ENCODE measurements at regions not wholly inside any gene's neighbourhood (a gene's known extent, or its start where the extent isn't known, plus 50 kb on each side); places are given as distances from the start of the nearest gene placed in this dataset.

DNA sequence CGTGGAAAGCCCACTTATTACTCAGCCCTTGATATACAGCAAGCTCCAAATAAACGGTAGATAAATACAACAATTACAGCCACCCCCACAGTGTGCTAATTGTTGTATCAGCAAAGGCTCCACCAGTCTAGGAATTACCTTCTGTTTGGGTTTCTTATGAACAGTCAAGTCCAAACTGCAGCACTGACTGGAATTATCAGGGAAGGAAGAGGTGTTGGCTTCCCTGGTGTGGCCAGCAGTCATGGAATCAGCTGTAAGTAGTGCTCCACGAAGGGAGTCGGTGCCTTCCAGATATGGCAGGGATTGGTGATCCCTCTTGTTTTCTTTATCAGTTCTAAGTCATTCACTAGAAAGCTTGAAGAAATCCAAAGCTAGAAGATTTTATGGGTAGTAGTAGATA lies 209.1 kb downstream of the SNX19 start:
- H3K9me3 ChIP-seq (ENCODE audit: control insufficient read depth, low read length): peaks cover 3% of the 10 kb centered on the region
- no peak overlapping the region for H3K9ac ChIP-seq (ENCODE audit: low read length)
- H3K36me3 ChIP-seq (ENCODE audit: control insufficient read depth, insufficient read depth, low read length, severe bottlenecking): no peaks in the 10 kb centered on the region
- no peak overlapping the region for H3K4me3 ChIP-seq (ENCODE audit: low read length)
- no peaks in the 10 kb centered on the region for H3K27me3 ChIP-seq (replicated peaks; ENCODE audit: control insufficient read depth, insufficient read depth, low read length)
- no peak for DNase-seq (ENCODE audit: low read depth)
- peaks cover 6% of the 10 kb centered on the region for H3K4me1 ChIP-seq (ENCODE audit: control insufficient read depth, insufficient read depth, low read length)

DNA sequence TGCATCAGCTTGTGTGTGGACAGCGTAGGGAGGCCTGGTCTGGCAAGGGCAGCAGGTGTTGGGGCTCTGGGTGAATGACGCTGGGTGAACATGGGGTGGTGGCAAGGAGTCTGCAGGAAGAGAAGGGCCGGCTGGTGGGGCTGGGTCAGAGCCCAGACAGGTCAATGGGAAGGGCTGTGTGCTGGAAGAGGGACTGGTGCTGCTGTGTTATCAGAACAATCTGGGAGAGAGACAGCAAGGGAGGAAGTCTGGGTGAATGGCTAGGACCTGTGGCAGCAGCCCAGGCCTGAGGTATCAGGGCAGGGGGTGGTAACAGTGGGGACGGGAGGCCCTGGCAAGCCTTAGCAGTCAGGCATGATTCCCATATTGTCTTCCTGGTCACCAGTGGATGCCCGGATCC lies 206.7 kb downstream of the SNX19 start:
- Histone ChIP-seq H3K9ac (ENCODE audit: low read length) (no peak overlapping the region), H3K4me1 (ENCODE audit: control insufficient read depth, insufficient read depth, low read length) (peaks cover 6% of the 10 kb centered on the region), H3K9me3 (ENCODE audit: control insufficient read depth, low read length) (peaks cover 3% of the 10 kb centered on the region), H3K36me3 (ENCODE audit: control insufficient read depth, insufficient read depth, low read length, severe bottlenecking) (no peaks in the 10 kb centered on the region), H3K27me3 (replicated peaks; ENCODE audit: control insufficient read depth, insufficient read depth, low read length) (no peaks in the 10 kb centered on the region), H3K4me3 (ENCODE audit: low read length) (no peak overlapping the region)
- no peak for DNase-seq (ENCODE audit: low read depth)

DNA sequence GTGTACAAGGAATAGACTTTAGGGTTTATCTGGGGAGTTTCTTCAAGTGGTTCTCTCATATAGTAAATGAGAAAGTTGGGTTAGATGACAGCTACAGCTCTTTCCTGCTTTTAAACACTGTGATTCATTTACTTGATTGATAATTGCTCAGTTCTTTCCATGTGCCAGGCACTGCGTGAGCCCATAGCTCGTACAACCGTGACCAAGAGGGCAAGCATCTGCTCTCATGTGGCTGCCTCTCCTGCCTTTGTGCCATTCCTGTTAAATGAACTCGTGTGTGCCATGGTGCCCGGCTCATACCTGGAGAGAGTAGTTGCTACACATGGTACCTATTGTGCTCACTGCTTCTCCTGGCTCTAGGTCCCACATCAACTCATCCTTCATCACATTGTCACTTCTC lies 206.3 kb downstream of the SNX19 start:
- no peaks in the 10 kb centered on the region for H3K27me3 ChIP-seq (replicated peaks; ENCODE audit: control insufficient read depth, insufficient read depth, low read length)
- DNase-seq (ENCODE audit: low read depth): no peak
- H3K36me3 ChIP-seq (ENCODE audit: control insufficient read depth, insufficient read depth, low read length, severe bottlenecking): no peaks in the 10 kb centered on the region
- no peak overlapping the region for H3K9ac ChIP-seq (ENCODE audit: low read length)
- no peak overlapping the region for H3K4me3 ChIP-seq (ENCODE audit: low read length)
- H3K4me1 ChIP-seq (ENCODE audit: control insufficient read depth, insufficient read depth, low read length): peaks cover 6% of the 10 kb centered on the region
- peaks cover 3% of the 10 kb centered on the region for H3K9me3 ChIP-seq (ENCODE audit: control insufficient read depth, low read length)

DNA sequence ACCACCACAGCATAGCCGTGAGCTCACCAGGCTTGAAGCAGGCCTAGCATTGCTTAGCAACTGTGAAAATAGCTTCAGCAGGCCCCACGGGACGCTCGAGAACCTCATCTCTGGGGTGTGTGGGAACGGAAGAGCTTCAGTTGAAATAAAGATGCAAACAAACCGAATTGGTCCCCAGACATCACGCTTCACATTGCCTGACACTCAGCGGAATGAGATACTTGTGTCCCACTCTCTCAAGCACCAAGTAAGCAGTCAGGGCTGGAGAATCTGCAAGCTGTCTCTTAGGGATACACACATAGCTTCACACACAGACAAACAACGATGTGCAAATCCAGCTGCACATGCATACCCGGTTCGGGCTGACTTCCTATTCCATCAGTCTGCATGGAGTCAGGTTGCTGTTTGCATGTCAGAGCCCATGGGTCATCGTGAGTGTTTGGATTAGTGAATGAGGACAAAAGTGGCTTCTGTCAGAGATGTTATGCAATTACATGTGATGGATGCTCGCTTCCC lies 205.7 kb downstream of the SNX19 start:
- Histone ChIP-seq H3K9ac (ENCODE audit: low read length) (no peak overlapping the region), H3K9me3 (ENCODE audit: control insufficient read depth, low read length) (peaks cover 3% of the 10 kb centered on the region), H3K4me1 (ENCODE audit: control insufficient read depth, insufficient read depth, low read length) (peaks cover 11% of the 10 kb centered on the region), H3K4me3 (ENCODE audit: low read length) (no peak overlapping the region), H3K27me3 (replicated peaks; ENCODE audit: control insufficient read depth, insufficient read depth, low read length) (no peaks in the 10 kb centered on the region), H3K36me3 (ENCODE audit: control insufficient read depth, insufficient read depth, low read length, severe bottlenecking) (no peaks in the 10 kb centered on the region)
- no peak for DNase-seq (ENCODE audit: low read depth)

DNA sequence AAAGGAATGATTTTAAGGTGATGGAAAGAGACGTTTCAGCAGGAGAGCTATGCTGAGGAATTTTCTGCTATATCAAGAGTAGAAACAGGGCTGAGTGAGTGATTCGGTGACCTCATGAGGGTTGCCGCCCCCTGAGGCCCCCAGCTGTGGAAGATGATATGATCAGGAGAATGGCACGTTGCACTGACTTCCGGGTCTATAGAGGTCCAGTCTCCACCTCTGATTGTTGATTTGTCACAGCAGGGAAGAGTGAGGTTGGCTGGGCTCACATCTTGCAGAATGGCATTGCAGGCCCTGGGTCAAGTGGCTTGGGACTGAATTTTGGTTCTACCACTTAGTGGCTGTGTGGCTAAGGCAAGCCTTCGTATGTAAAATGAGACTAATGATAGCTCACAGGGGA lies 205.1 kb downstream of the SNX19 start:
- H3K27me3 ChIP-seq (replicated peaks; ENCODE audit: control insufficient read depth, insufficient read depth, low read length): no peaks in the 10 kb centered on the region
- peaks cover 3% of the 10 kb centered on the region for H3K9me3 ChIP-seq (ENCODE audit: control insufficient read depth, low read length)
- no peak for DNase-seq (ENCODE audit: low read depth)

DNA sequence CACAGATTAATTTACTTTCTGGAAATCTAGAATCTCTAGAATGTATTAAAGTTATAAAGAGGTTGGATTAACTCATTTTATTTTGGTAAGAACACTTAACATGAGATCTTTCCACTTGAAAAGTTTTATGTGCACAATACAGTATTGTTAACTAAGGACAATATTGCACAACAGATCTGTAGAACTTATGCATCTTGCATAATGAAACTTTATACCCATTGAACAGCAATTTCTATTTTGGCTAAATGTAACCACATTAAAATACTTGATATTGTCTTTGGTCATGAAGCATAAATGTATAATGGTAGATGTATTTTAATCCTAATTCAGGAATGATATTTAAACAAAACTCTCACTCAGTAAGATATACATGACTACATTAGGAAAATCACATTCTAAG lies 203.8 kb downstream of the SNX19 start:
- peak; percentile 42 for DNase-seq (ENCODE audit: low read depth)
- Histone ChIP-seq H3K27me3 (replicated peaks; ENCODE audit: control insufficient read depth, insufficient read depth, low read length) (no peaks in the 10 kb centered on the region), H3K9ac (ENCODE audit: low read length) (no peak overlapping the region), H3K9me3 (ENCODE audit: control insufficient read depth, low read length) (peaks cover 3% of the 10 kb centered on the region), H3K4me1 (ENCODE audit: control insufficient read depth, insufficient read depth, low read length) (peaks cover 10% of the 10 kb centered on the region), H3K36me3 (ENCODE audit: control insufficient read depth, insufficient read depth, low read length, severe bottlenecking) (no peaks in the 10 kb centered on the region), H3K4me3 (ENCODE audit: low read length) (no peak overlapping the region)

More for the DNA sequence above, 205.1 kb downstream of the SNX19 start:
- no peak overlapping the region for H3K9ac ChIP-seq (ENCODE audit: low read length)
- H3K36me3 ChIP-seq (ENCODE audit: control insufficient read depth, insufficient read depth, low read length, severe bottlenecking): no peaks in the 10 kb centered on the region
- H3K4me3 ChIP-seq (ENCODE audit: low read length): no peak overlapping the region
- H3K4me1 ChIP-seq (ENCODE audit: control insufficient read depth, insufficient read depth, low read length): peaks cover 10% of the 10 kb centered on the region

DNA sequence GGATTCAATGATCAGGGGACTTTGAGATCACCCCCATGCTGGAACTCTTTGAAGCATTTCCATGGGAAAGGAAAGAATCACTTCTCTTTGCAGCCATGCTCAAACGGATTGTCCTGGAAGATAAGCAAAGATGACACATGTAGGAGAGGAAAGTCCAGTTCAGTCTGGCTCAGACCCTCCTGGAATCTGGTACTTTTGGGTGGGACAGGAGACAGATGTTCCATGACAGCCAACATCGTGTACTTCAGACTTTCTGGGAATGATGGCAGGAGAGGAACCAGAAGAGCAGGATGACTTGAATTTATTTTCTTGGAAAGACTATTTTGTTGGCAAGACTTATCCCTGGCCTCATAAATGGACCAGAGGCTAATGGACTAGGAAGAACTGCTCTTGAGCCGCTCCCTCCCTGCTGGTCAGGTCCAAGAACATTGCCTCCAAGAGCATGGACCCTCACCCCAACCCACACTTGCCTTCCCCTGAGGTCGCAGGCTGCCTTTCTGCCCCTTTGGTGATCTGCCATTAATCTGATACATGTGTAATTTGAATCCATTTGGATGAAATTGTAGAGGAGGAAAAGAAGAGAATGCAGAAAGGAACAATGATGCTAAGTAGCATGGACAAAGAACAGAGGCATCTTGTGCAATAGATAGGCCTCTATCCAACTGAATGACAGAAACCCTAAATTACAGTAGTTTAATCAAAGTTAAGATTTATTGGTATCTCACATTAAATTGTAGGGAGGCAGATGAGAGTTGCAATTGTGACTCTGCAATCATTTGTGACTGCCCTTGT lies 201.0 kb downstream of the SNX19 start:
- Histone ChIP-seq H3K27me3 (replicated peaks; ENCODE audit: control insufficient read depth, insufficient read depth, low read length) (no peaks in the 10 kb centered on the region), H3K4me1 (ENCODE audit: control insufficient read depth, insufficient read depth, low read length) (peaks cover 17% of the 10 kb centered on the region), H3K9me3 (ENCODE audit: control insufficient read depth, low read length) (no peaks in the 10 kb centered on the region), H3K9ac (ENCODE audit: low read length) (no peak overlapping the region), H3K4me3 (ENCODE audit: low read length) (no peak overlapping the region), H3K36me3 (ENCODE audit: control insufficient read depth, insufficient read depth, low read length, severe bottlenecking) (no peaks in the 10 kb centered on the region)
- peak; percentile 34 for DNase-seq (ENCODE audit: low read depth)

DNA sequence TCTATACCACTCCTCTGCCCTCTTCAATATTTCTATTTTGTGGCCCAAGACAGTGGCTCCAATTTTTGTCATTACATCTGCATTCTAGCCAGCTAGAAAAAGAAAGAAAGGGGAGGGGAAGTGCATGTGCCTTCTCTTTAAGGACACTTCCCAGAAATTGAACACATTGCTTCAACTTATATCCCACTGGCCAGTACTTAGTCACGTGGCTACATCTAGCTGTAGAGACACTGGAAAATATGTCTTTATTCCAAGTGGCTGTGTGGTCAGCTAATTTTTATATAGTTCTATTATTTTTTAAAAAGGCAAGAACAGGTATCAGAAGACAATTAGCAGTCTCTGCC lies 200.4 kb downstream of the SNX19 start:
- no peaks in the 10 kb centered on the region for H3K9me3 ChIP-seq (ENCODE audit: control insufficient read depth, low read length)
- H3K4me3 ChIP-seq (ENCODE audit: low read length): no peak overlapping the region
- DNase-seq (ENCODE audit: low read depth): no peak
- H3K4me1 ChIP-seq (ENCODE audit: control insufficient read depth, insufficient read depth, low read length): peaks cover 17% of the 10 kb centered on the region
- H3K27me3 ChIP-seq (replicated peaks; ENCODE audit: control insufficient read depth, insufficient read depth, low read length): no peaks in the 10 kb centered on the region
- H3K36me3 ChIP-seq (ENCODE audit: control insufficient read depth, insufficient read depth, low read length, severe bottlenecking): no peaks in the 10 kb centered on the region
- no peak overlapping the region for H3K9ac ChIP-seq (ENCODE audit: low read length)

DNA sequence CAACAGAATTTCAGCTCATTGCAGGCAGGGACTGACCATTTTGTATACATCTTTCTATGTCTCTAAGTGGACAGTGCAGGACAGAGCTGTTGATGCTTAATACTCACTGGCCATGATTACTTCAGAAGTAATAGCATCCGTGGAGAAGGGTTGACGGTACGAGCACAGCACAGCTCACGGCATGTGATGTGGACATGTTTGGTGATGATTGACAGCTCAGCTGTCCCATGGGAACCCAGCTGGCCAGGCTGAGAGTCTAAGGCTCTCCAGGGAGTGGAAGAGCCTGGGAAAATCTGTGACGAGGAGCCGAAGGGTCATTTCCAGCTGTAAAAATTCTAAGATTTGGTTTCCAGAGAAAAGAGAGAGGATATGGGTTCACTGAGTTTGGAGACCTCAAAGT lies 198.2 kb downstream of the SNX19 start:
- H3K36me3 ChIP-seq (ENCODE audit: control insufficient read depth, insufficient read depth, low read length, severe bottlenecking): no peaks in the 10 kb centered on the region
- H3K27me3 ChIP-seq (replicated peaks; ENCODE audit: control insufficient read depth, insufficient read depth, low read length): no peaks in the 10 kb centered on the region
- H3K4me3 ChIP-seq (ENCODE audit: low read length): no peak overlapping the region
- H3K4me1 ChIP-seq (ENCODE audit: control insufficient read depth, insufficient read depth, low read length): peaks cover 23% of the 10 kb centered on the region
- H3K9me3 ChIP-seq (ENCODE audit: control insufficient read depth, low read length): no peaks in the 10 kb centered on the region
- no peak for DNase-seq (ENCODE audit: low read depth)
- H3K9ac ChIP-seq (ENCODE audit: low read length): no peak overlapping the region

DNA sequence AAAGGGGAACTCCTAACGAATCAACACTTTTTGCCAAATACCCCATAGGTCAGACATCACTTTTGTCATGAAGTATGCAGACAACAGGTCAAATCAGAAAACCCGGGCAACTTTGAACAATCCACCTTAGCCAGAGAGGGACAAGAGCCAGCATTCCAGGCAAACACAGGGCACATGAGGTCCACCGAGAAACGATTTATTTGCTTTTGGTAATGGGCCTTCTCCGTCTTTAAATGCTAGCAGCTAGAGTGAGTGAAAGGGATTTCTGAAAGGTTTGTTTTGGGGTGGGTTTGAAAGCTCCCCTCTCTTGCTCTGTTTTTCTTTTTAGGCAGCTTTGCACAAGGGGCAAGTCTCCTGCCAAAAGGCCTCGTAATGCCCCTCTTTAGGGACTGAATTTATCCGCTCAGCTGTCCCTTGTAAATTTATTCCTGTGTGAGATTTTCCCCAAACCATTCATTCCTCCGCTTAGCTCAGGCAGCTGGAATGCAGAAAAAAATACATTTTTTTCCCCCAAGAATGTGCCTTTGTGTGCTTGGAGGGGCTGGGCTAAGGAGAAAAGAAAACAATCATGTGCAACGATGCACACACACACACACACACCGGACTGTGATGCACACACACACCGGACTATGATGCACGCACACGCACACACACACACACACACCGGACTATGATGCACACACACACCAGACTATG lies 196.9 kb downstream of the SNX19 start:
- no peak overlapping the region for H3K4me3 ChIP-seq (ENCODE audit: low read length)
- peak; percentile 74 for DNase-seq (ENCODE audit: low read depth)
- H3K9ac ChIP-seq (ENCODE audit: low read length): no peak overlapping the region
- H3K9me3 ChIP-seq (ENCODE audit: control insufficient read depth, low read length): no peaks in the 10 kb centered on the region
- no peaks in the 10 kb centered on the region for H3K36me3 ChIP-seq (ENCODE audit: control insufficient read depth, insufficient read depth, low read length, severe bottlenecking)
- peaks cover 23% of the 10 kb centered on the region for H3K4me1 ChIP-seq (ENCODE audit: control insufficient read depth, insufficient read depth, low read length)
- no peaks in the 10 kb centered on the region for H3K27me3 ChIP-seq (replicated peaks; ENCODE audit: control insufficient read depth, insufficient read depth, low read length)

DNA sequence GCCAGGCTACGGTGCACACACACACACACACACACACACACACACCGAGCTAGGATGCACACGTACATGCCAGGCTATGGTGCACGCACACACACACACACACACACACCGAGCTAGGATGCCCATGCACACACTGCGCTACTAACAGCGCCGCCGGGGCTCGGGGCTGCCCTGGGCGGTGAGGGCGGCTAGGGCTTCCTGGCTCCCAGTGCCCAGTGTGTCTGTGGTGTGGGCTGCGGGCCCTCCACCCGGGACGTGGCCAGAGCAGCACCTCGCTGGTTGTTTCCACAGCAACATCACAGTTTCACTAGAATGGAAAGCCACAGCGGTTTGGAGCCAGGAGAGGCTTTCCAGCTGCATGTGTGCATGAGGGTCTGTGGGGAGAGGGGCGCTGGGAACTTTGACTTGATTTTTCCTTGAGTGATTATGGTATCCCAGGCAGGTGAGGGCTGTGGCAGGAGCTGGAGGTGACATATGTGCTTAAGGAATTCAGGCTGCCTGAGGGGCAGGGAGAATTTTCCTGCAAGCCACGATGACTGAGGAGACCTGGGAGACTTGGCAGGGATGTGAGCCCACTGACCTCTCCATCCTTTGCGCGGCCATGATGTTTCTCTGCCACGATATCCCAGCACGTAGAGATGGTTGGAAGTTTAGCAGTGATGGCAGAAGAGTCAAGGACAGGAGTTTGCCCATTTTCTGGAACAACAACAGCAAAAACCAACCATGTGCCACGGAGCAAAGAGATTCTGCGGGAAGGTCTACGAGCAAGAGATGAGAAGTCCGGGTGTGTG lies 195.9 kb downstream of the SNX19 start:
- no peak overlapping the region for H3K4me3 ChIP-seq (ENCODE audit: low read length)

More for the DNA sequence above, 195.9 kb downstream of the SNX19 start:
- no peak for DNase-seq (ENCODE audit: low read depth)
- H3K9ac ChIP-seq (ENCODE audit: low read length): no peak overlapping the region
- no peaks in the 10 kb centered on the region for H3K27me3 ChIP-seq (replicated peaks; ENCODE audit: control insufficient read depth, insufficient read depth, low read length)
- no peaks in the 10 kb centered on the region for H3K36me3 ChIP-seq (ENCODE audit: control insufficient read depth, insufficient read depth, low read length, severe bottlenecking)
- peaks cover 20% of the 10 kb centered on the region for H3K4me1 ChIP-seq (ENCODE audit: control insufficient read depth, insufficient read depth, low read length)
- no peaks in the 10 kb centered on the region for H3K9me3 ChIP-seq (ENCODE audit: control insufficient read depth, low read length)

Data from adipocyte (in vitro differentiated cells).